H1 (cell line): ENCODE measurements at regions not wholly inside any gene's neighbourhood (a gene's known extent, or its start where the extent isn't known, plus 50 kb on each side); places are given as distances from the start of the nearest gene placed in this dataset.

Experiments
- BACH1 ChIP-seq: IDR thresholded peaks from 2 replicates; pipeline ENCODE4 v1.6.1; 2012; ENCODE audit warnings: low read length, improper control_type of control experiment
- CEBPB ChIP-seq: IDR thresholded peaks from 2 replicates; pipeline ENCODE4 v1.6.1; 2012; ENCODE audit warnings: low read depth, low read length
- CHD2 ChIP-seq: IDR thresholded peaks from 2 replicates; pipeline ENCODE4 v1.6.1; 2012; ENCODE audit warnings: low read length, improper control_type of control experiment
- CREB1 ChIP-seq: IDR thresholded peaks from 2 replicates; pipeline ENCODE4 v1.6.1; 2012; ENCODE audit warnings: inconsistent platforms
- CTCF ChIP-seq, 3 experiments: IDR thresholded peaks; 1 replicate in 2 of 3; 2 replicates in 1 of 3; pipeline versions ENCODE4 v1.5.1 to v1.6.1; 2011; ENCODE audit warnings: low read length in 3 of 3, mild to moderate bottlenecking in 3 of 3, inconsistent platforms in 2 of 3, low read depth in 1 of 3, moderate library complexity in 1 of 3; ENCODE audit not compliant: insufficient read depth in 1 of 3; ENCODE audit errors: control extremely low read depth in 1 of 3
- EZH2 ChIP-seq: fragments of 200-600 bp; sonication (generic); IDR thresholded peaks from 2 replicates; pipeline ENCODE4 v1.7.1; 2012; ENCODE audit warnings: low read depth, mild to moderate bottlenecking, moderate library complexity, low read length, inconsistent platforms; ENCODE audit not compliant: severe bottlenecking
- KDM5A ChIP-seq: fragments of 200-600 bp; IDR thresholded peaks from 2 replicates; pipeline ENCODE4 v1.7.1; 2012; ENCODE audit warnings: mild to moderate bottlenecking, low read length, inconsistent platforms, mixed read lengths
- PHF8 ChIP-seq: fragments of 200-600 bp; sonication (generic); conservative IDR thresholded peaks from 2 replicates; pipeline ENCODE4 v1.7.1; 2012; ENCODE audit warnings: low read depth, mild to moderate bottlenecking, inconsistent platforms, low read length, moderate library complexity
- POLR2A ChIP-seq, 2 experiments: IDR thresholded peaks; 1 replicate in 1 of 2; 2 replicates in 1 of 2; pipeline ENCODE4 v1.6.1; 2011; ENCODE audit warnings: low read depth in 2 of 2, low read length in 2 of 2, mild to moderate bottlenecking in 2 of 2; ENCODE audit errors: control extremely low read depth in 1 of 2
- SP1 ChIP-seq: IDR thresholded peaks from 2 replicates; pipeline ENCODE4 v1.6.1; 2011; ENCODE audit warnings: low read depth, low read length
- SP4 ChIP-seq: IDR thresholded peaks from 2 replicates; pipeline ENCODE4 v1.6.1; 2012; ENCODE audit warnings: low read length, inconsistent platforms
- SRF ChIP-seq: IDR thresholded peaks from 2 replicates; pipeline ENCODE4 v1.6.1; 2011; ENCODE audit warnings: mild to moderate bottlenecking, low read depth, low read length, moderate library complexity
- SUZ12 ChIP-seq: fragments of 200-600 bp; sonication (generic); IDR thresholded peaks from 2 replicates; pipeline ENCODE4 v1.6.1; 2012; ENCODE audit warnings: mild to moderate bottlenecking, inconsistent platforms, low read length, moderate library complexity, mixed read lengths
- TCF12 ChIP-seq: IDR thresholded peaks from 2 replicates; pipeline ENCODE4 v1.6.1; 2011; ENCODE audit warnings: low read depth, mild to moderate bottlenecking, low read length

GRCh38 chr16:87098361-87098760 lies 218.8 kb downstream of the C16orf95 start:
- TF ChIP-seq SP1 (no peak), CTCF (IDR thresholded peaks at IDR 0.05; ENCODE audit: control extremely low read depth in 1 of 3, insufficient read depth in 1 of 3, low read depth in 1 of 3, low read length in 3 of 3) (no peak), CHD2 (no peak), PHF8 (no peak), EZH2 (no peak), SRF (no peak), KDM5A (no peak), POLR2A (IDR thresholded peaks at IDR 0.05; ENCODE audit: control extremely low read depth in 1 of 2, low read depth in 2 of 2, low read length in 2 of 2) (no peak), CEBPB (no peak), SP4 (no peak), SUZ12 (no peak), CREB1 (no peak), BACH1 (no peak), TCF12 (no peak)
